ENCODE measurements at regions not wholly inside any gene's neighbourhood (a gene's known extent, or its start where the extent isn't known, plus 50 kb on each side); places are given as distances from the start of the nearest gene placed in this dataset.
A peak's percentile ranks its signal among the peaks of the same experiment; 100 is the strongest.

- TF ChIP-seq, protein P1, sequence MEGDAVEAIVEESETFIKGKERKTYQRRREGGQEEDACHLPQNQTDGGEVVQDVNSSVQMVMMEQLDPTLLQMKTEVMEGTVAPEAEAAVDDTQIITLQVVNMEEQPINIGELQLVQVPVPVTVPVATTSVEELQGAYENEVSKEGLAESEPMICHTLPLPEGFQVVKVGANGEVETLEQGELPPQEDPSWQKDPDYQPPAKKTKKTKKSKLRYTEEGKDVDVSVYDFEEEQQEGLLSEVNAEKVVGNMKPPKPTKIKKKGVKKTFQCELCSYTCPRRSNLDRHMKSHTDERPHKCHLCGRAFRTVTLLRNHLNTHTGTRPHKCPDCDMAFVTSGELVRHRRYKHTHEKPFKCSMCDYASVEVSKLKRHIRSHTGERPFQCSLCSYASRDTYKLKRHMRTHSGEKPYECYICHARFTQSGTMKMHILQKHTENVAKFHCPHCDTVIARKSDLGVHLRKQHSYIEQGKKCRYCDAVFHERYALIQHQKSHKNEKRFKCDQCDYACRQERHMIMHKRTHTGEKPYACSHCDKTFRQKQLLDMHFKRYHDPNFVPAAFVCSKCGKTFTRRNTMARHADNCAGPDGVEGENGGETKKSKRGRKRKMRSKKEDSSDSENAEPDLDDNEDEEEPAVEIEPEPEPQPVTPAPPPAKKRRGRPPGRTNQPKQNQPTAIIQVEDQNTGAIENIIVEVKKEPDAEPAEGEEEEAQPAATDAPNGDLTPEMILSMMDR (IDR thresholded peaks at IDR 0.05; ENCODE audit: low read depth, low read length) = no peak
- in situ Hi-C loops (cut with HindIII; ENCODE audit: low sequenced_read_pairs) = no loop called here
- H3K4me3 ChIP-seq (ENCODE audit: low read depth, low read length) = no peak overlapping the region
- DNase-seq (ENCODE audit: low read depth, low spot score) = no peak
These were observed 66.6 kb downstream of the RPL27A start for GRCh38 chr11:8749202-8749601.

GRCh38 chr11:8754241-8754640 is 71.6 kb downstream of the RPL27A start:
- in situ Hi-C loops (cut with HindIII; ENCODE audit: low sequenced_read_pairs) = no loop called here
- no peak overlapping the region for H3K4me3 ChIP-seq (ENCODE audit: low read depth, low read length)
- TF ChIP-seq, protein P1 (IDR thresholded peaks at IDR 0.05; ENCODE audit: low read depth, low read length) = peak; percentile 23
- no peak for DNase-seq (ENCODE audit: low read depth, low spot score)

DNA sequence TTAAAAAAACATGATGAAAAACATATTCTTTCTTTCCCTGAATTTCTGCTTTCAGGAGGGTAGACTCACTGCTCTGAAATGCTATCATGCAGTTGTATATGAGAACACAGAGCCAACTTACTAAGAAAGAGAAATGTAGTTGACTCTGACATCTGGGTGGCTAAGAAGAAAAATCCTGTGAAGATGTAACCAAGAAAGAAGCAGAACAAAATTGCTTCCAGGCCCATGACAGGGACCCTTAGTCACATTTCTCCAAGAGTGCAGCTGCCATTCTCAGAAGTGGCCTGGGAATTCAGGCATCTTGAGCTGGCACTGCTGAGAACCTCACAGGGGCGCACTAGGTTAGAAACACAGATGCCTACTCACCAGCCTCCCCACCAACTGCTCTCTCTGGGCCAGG is 73.6 kb downstream of the RPL27A start:
- in situ Hi-C loops (cut with HindIII; ENCODE audit: low sequenced_read_pairs) = no loop called here
- no peak overlapping the region for H3K4me3 ChIP-seq (ENCODE audit: low read depth, low read length)
- TF ChIP-seq, protein P1 (IDR thresholded peaks at IDR 0.05; ENCODE audit: low read depth, low read length) = no peak
- no peak for DNase-seq (ENCODE audit: low read depth, low spot score)

GRCh38 chr11:8757047-8757446 is 74.5 kb downstream of the RPL27A start:
- DNase-seq (ENCODE audit: low read depth, low spot score) = peak; percentile 13
- TF ChIP-seq, protein P1 (IDR thresholded peaks at IDR 0.05; ENCODE audit: low read depth, low read length) = no peak
- in situ Hi-C loops (cut with HindIII; ENCODE audit: low sequenced_read_pairs) = no loop called here

GRCh38 chr11:8757533-8757932 is 74.9 kb downstream of the RPL27A start:
- in situ Hi-C loops (cut with HindIII; ENCODE audit: low sequenced_read_pairs) = no loop called here
- no peak overlapping the region for H3K4me3 ChIP-seq (ENCODE audit: low read depth, low read length)
- TF ChIP-seq, protein P1 (IDR thresholded peaks at IDR 0.05; ENCODE audit: low read depth, low read length) = no peak
- DNase-seq (ENCODE audit: low read depth, low spot score) = no peak

More at GRCh38 chr11:8757047-8757446, 74.5 kb downstream of the RPL27A start:
- H3K4me3 ChIP-seq (ENCODE audit: low read depth, low read length) = no peak overlapping the region

DNA sequence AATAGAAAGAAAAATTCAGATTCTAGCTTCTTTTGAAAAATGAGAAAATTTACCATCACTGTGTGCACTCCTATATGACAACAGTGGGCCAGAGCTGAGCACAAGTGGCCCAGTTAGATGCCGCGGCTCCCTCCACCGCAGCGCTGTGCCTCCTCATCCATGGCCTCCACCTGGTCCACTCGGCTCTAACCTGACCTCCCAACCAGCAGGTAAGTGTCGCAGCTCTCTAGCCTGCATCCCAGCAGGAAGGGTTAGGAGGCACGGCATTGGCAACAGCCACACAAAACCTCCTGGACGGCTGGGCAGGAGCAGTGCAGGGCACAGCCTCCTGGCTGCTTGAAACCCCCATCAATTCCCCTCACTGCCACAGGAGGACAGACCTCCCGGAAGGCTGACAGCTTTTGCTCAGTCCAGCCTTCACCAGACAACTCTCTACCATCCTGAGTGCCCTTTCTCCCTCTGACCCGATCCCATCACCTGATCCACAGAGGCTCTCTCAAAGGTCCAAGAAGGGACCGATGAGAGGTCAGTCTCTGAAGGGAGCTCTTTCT is 76.1 kb downstream of the RPL27A start:
- no peak for DNase-seq (ENCODE audit: low read depth, low spot score)
- in situ Hi-C loops (cut with HindIII; ENCODE audit: low sequenced_read_pairs) = no loop called here
- no peak overlapping the region for H3K4me3 ChIP-seq (ENCODE audit: low read depth, low read length)
- TF ChIP-seq, protein P1 (IDR thresholded peaks at IDR 0.05; ENCODE audit: low read depth, low read length) = no peak

GRCh38 chr11:8759634-8760033 is 77.0 kb downstream of the RPL27A start:
- no peak for DNase-seq (ENCODE audit: low read depth, low spot score)
- TF ChIP-seq, protein P1 (IDR thresholded peaks at IDR 0.05; ENCODE audit: low read depth, low read length) = no peak
- no peak overlapping the region for H3K4me3 ChIP-seq (ENCODE audit: low read depth, low read length)
- in situ Hi-C loops (cut with HindIII; ENCODE audit: low sequenced_read_pairs) = no loop called here

Data from astrocyte of the spinal cord (primary cell).